ENCODE measurements at regions not wholly inside any gene's neighbourhood (a gene's known extent, or its start where the extent isn't known, plus 50 kb on each side); places are given as distances from the start of the nearest gene placed in this dataset.

DNA sequence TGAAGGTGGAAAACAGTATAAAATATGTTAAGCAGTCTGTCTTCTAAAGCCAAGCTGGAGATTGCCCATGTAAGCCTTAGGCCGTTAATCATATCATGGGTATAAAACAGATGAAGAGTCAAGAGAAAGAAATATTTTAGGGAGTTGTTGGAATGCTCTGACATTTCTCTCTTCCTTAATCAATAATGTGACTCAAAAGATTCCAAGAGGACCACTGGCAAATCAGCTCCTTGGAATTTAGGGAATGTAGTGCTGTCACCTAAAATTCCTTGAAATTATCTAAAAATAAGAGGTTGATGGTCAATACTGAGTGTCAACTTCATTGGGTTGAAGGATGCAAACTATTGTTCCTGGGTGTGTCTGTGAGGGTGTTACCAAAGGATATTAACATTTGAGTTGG, 525.9 kb downstream of the KCNA4 start:
- no peaks in the 10 kb centered on the region for H3K4me1 ChIP-seq (ENCODE audit: control insufficient read depth, insufficient read depth, low read length)
- DNase-seq (ENCODE audit: low read depth, low spot score) (no peak), ATAC-seq (no peak)
- TF ChIP-seq, protein P1, sequence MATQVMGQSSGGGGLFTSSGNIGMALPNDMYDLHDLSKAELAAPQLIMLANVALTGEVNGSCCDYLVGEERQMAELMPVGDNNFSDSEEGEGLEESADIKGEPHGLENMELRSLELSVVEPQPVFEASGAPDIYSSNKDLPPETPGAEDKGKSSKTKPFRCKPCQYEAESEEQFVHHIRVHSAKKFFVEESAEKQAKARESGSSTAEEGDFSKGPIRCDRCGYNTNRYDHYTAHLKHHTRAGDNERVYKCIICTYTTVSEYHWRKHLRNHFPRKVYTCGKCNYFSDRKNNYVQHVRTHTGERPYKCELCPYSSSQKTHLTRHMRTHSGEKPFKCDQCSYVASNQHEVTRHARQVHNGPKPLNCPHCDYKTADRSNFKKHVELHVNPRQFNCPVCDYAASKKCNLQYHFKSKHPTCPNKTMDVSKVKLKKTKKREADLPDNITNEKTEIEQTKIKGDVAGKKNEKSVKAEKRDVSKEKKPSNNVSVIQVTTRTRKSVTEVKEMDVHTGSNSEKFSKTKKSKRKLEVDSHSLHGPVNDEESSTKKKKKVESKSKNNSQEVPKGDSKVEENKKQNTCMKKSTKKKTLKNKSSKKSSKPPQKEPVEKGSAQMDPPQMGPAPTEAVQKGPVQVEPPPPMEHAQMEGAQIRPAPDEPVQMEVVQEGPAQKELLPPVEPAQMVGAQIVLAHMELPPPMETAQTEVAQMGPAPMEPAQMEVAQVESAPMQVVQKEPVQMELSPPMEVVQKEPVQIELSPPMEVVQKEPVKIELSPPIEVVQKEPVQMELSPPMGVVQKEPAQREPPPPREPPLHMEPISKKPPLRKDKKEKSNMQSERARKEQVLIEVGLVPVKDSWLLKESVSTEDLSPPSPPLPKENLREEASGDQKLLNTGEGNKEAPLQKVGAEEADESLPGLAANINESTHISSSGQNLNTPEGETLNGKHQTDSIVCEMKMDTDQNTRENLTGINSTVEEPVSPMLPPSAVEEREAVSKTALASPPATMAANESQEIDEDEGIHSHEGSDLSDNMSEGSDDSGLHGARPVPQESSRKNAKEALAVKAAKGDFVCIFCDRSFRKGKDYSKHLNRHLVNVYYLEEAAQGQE (IDR thresholded peaks at IDR 0.05; ENCODE audit: insufficient read depth in 1 of 2, low read depth in 2 of 2, low read length in 1 of 2) = no peak
- TF ChIP-seq, protein P2, sequence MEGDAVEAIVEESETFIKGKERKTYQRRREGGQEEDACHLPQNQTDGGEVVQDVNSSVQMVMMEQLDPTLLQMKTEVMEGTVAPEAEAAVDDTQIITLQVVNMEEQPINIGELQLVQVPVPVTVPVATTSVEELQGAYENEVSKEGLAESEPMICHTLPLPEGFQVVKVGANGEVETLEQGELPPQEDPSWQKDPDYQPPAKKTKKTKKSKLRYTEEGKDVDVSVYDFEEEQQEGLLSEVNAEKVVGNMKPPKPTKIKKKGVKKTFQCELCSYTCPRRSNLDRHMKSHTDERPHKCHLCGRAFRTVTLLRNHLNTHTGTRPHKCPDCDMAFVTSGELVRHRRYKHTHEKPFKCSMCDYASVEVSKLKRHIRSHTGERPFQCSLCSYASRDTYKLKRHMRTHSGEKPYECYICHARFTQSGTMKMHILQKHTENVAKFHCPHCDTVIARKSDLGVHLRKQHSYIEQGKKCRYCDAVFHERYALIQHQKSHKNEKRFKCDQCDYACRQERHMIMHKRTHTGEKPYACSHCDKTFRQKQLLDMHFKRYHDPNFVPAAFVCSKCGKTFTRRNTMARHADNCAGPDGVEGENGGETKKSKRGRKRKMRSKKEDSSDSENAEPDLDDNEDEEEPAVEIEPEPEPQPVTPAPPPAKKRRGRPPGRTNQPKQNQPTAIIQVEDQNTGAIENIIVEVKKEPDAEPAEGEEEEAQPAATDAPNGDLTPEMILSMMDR (IDR thresholded peaks at IDR 0.05) = no peak
- no peak for TF ChIP-seq POLR2AphosphoS5 (IDR thresholded peaks at IDR 0.05; ENCODE audit: low read depth, low read length)
- TF ChIP-seq SIN3A (IDR thresholded peaks at IDR 0.05; ENCODE audit: borderline replicate concordance, insufficient read depth, low read depth, low read length) = no peak
- no peak for TF ChIP-seq TCF7L2 (IDR thresholded peaks at IDR 0.05; ENCODE audit: low read depth, low read length)
- intact Hi-C loops (cut with micrococcal nuclease; ENCODE audit: unreplicated experiment) = no loop called here
- ChIA-PET POLR2A (no interaction called here), CTCF (no interaction called here)
- H3K27ac ChIP-seq (ENCODE audit: low read length) = no peak overlapping the region
- no peaks in the 10 kb centered on the region for H3K27me3 ChIP-seq (ENCODE audit: control insufficient read depth, insufficient read depth, low read length)
- no peaks in the 10 kb centered on the region for H3K9me3 ChIP-seq (ENCODE audit: control insufficient read depth, insufficient read depth, low read depth, low read length)
- no peaks in the 10 kb centered on the region for H3K36me3 ChIP-seq (ENCODE audit: control insufficient read depth, insufficient read depth, low read length)
- in situ Hi-C loops (cut with HindIII; ENCODE audit: low pct_unique_long_range_greater_than_20kb, low sequenced_read_pairs) = no loop called here
- no peak overlapping the region for H3K4me3 ChIP-seq (ENCODE audit: low read depth in 2 of 2, low read length in 2 of 2)
- BruUV-seq (replicated peaks) = no TSS peak

DNA sequence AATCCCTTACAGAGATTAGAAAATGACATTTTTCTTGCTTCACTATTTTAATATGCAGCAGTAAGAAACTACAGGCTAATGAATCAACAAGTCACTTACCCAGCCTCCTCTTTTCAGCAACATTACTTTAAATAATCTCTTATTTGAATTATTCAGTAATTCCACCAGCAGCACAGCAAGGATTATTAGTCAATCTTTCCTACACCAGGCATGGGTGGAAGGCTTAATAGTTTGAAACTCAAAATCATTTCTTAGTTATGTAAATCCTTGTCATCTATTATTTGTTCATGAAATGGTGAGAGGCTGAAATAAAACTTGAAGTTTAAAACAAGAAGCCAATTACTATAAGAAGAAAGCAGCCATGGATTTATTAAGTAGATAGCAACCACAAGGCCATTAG, 530.5 kb downstream of the KCNA4 start:
- Histone ChIP-seq H3K27me3 (ENCODE audit: control insufficient read depth, insufficient read depth, low read length) (no peaks in the 10 kb centered on the region), H3K4me1 (ENCODE audit: control insufficient read depth, insufficient read depth, low read length) (no peaks in the 10 kb centered on the region), H3K36me3 (ENCODE audit: control insufficient read depth, insufficient read depth, low read length) (no peaks in the 10 kb centered on the region), H3K9me3 (ENCODE audit: control insufficient read depth, insufficient read depth, low read depth, low read length) (no peaks in the 10 kb centered on the region), H3K27ac (ENCODE audit: low read length) (no peak overlapping the region), H3K4me3 (ENCODE audit: low read depth in 2 of 2, low read length in 2 of 2) (no peak overlapping the region)
- ChIA-PET CTCF (no interaction called here), POLR2A (no interaction called here)
- ATAC-seq (no peak), DNase-seq (ENCODE audit: low read depth, low spot score) (no peak)
- in situ Hi-C loops (cut with HindIII; ENCODE audit: low pct_unique_long_range_greater_than_20kb, low sequenced_read_pairs) (no loop called here), intact Hi-C loops (cut with micrococcal nuclease; ENCODE audit: unreplicated experiment) (no loop called here)
- TF ChIP-seq SIN3A (IDR thresholded peaks at IDR 0.05; ENCODE audit: borderline replicate concordance, insufficient read depth, low read depth, low read length) (no peak), TCF7L2 (IDR thresholded peaks at IDR 0.05; ENCODE audit: low read depth, low read length) (no peak), POLR2AphosphoS5 (IDR thresholded peaks at IDR 0.05; ENCODE audit: low read depth, low read length) (no peak)
- TF ChIP-seq, protein P1 (IDR thresholded peaks at IDR 0.05; ENCODE audit: insufficient read depth in 1 of 2, low read depth in 2 of 2, low read length in 1 of 2) = no peak
- TF ChIP-seq, protein P2 (IDR thresholded peaks at IDR 0.05) = no peak
- no TSS peak for BruUV-seq (replicated peaks)
